Osteocyte (in vitro differentiated cells): ENCODE measurements at regions not wholly inside any gene's neighbourhood (a gene's known extent, or its start where the extent isn't known, plus 50 kb on each side); places are given as distances from the start of the nearest gene placed in this dataset.

ENCODE experiments used
- DNase-seq: peaks from one replicate; pipeline ENCODE4 v3.0.0; 2021; ENCODE audit warnings: mixed read lengths; ENCODE audit not compliant: unreplicated experiment; ENCODE audit errors: extremely low spot score
- H3K27ac Mint-ChIP-seq: one replicate; pipeline ENCODE4 v1.8.0; 2021; ENCODE audit warnings: mild to moderate bottlenecking, mixed read lengths; ENCODE audit not compliant: unreplicated experiment
- H3K27me3 Mint-ChIP-seq: one replicate; pipeline ENCODE4 v1.8.0; 2021; ENCODE audit warnings: mixed read lengths; ENCODE audit not compliant: unreplicated experiment
- H3K36me3 Mint-ChIP-seq: one replicate; pipeline ENCODE4 v1.8.0; 2021; ENCODE audit warnings: mixed read lengths; ENCODE audit not compliant: unreplicated experiment
- H3K4me1 Mint-ChIP-seq: one replicate; pipeline ENCODE4 v1.8.0; 2021; ENCODE audit warnings: mixed read lengths; ENCODE audit not compliant: unreplicated experiment
- H3K4me3 Mint-ChIP-seq: one replicate; pipeline ENCODE4 v1.8.0; 2021; ENCODE audit warnings: mild to moderate bottlenecking, moderate library complexity, mixed read lengths; ENCODE audit not compliant: unreplicated experiment
- H3K9me3 Mint-ChIP-seq: one replicate; pipeline ENCODE4 v1.8.0; 2021; ENCODE audit warnings: mixed read lengths; ENCODE audit not compliant: unreplicated experiment
- CTCF ChIP-seq: fragments of 200-600 bp; sonication (generic); IDR thresholded peaks from 2 replicates; pipeline ENCODE4 v1.5.0; 2021; ENCODE audit warnings: antibody characterized with exemption, mild to moderate bottlenecking, moderate library complexity

- Mint-ChIP-seq H3K9me3 (no peaks in the 10 kb centered on the region), H3K4me1 (peaks cover 33% of the 10 kb centered on the region), H3K27me3 (no peaks in the 10 kb centered on the region), H3K36me3 (no peaks in the 10 kb centered on the region), H3K4me3 (no peak overlapping the region), H3K27ac (no peak overlapping the region)
- DNase-seq: no peak
- TF ChIP-seq CTCF: no peak
These were observed 82.4 kb upstream of the RASGRF1 start for GRCh38 chr15:79172801-79173460.

- Mint-ChIP-seq H3K27ac (no peak overlapping the region), H3K4me1 (peaks cover 33% of the 10 kb centered on the region), H3K4me3 (no peak overlapping the region), H3K27me3 (no peaks in the 10 kb centered on the region), H3K9me3 (no peaks in the 10 kb centered on the region), H3K36me3 (no peaks in the 10 kb centered on the region)
- no peak for TF ChIP-seq CTCF
- DNase-seq: peak; percentile 54
These were observed 81.5 kb upstream of the RASGRF1 start for GRCh38 chr15:79172032-79172481.

- Mint-ChIP-seq H3K27ac (no peak overlapping the region), H3K4me3 (no peak overlapping the region), H3K4me1 (peaks cover 33% of the 10 kb centered on the region), H3K9me3 (no peaks in the 10 kb centered on the region), H3K27me3 (no peaks in the 10 kb centered on the region), H3K36me3 (no peaks in the 10 kb centered on the region)
- peak; percentile 69 for DNase-seq
- no peak for TF ChIP-seq CTCF
These were observed 80.9 kb upstream of the RASGRF1 start for GRCh38 chr15:79171320-79172031.

- no peaks in the 10 kb centered on the region for H3K9me3 Mint-ChIP-seq
- TF ChIP-seq CTCF: no peak
- peak; percentile 62 for DNase-seq
- H3K36me3 Mint-ChIP-seq: no peaks in the 10 kb centered on the region
- H3K27ac Mint-ChIP-seq: peak overlapping the region; percentile 57
- H3K27me3 Mint-ChIP-seq: no peaks in the 10 kb centered on the region
- H3K4me1 Mint-ChIP-seq: peaks cover 33% of the 10 kb centered on the region
- no peak overlapping the region for H3K4me3 Mint-ChIP-seq
These were observed 79.7 kb upstream of the RASGRF1 start for GRCh38 chr15:79170256-79170664.

DNA sequence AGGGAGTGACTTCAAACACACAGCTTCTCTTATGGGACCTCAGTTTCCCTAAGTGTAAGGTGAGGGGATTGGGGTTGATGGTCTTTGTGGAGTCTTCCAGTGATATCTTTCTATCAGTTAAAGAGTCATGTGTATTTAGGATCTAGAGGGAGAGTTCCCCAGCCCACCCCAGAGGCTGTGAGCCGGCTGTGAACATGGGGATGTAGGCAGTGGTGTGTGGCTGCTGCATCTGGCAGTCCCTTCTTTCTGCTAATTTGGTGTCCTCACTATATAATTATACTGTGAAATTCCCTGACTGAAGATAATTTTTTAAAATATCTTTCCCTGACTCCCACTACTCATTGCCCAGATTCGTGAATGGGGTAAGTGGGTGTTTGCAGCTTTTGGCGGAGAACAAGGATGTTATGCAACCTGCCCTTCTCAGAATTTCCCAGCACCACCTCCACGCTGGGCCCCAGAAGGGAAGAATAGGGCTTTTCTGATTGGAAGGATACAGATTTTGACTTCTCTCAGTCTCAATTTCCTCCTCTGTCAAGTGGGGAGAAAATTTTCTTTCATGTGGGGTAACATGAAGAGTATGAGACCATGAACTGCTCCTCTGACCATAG is 79.0 kb upstream of the RASGRF1 start:
- Mint-ChIP-seq H3K27me3 (no peaks in the 10 kb centered on the region), H3K4me3 (no peak overlapping the region), H3K9me3 (no peaks in the 10 kb centered on the region), H3K4me1 (peaks cover 33% of the 10 kb centered on the region), H3K27ac (peak overlapping the region; percentile 57), H3K36me3 (no peaks in the 10 kb centered on the region)
- no peak for TF ChIP-seq CTCF
- DNase-seq: peak; percentile 66
